ENCODE measurements at regions not wholly inside any gene's neighbourhood (a gene's known extent, or its start where the extent isn't known, plus 50 kb on each side); places are given as distances from the start of the nearest gene placed in this dataset.

- TF ChIP-seq RAD21 (IDR thresholded peaks at IDR 0.05; ENCODE audit: low read depth): no peak
Observed at GRCh38 chr18:52001106-52001505, 338.9 kb upstream of the DCC start (continued).

- Histone ChIP-seq H3K4me2 (ENCODE audit: low read length) (no peak overlapping the region), H4K20me1 (ENCODE audit: insufficient read depth) (no peaks in the 10 kb centered on the region), H2AFZ (ENCODE audit: low read depth, low read length, poor library complexity, severe bottlenecking) (no peak overlapping the region), H3K9ac (ENCODE audit: low read length) (no peak overlapping the region), H3K9me2 (ENCODE audit: insufficient read depth) (no peaks in the 10 kb centered on the region), H3K27me3 (ENCODE audit: insufficient read depth, low read length) (no peaks in the 10 kb centered on the region), H3K36me3 (ENCODE audit: control insufficient read depth in 1 of 2, insufficient read depth in 2 of 2, low read length in 2 of 2) (no peaks in the 10 kb centered on the region), H3K79me2 (ENCODE audit: insufficient read depth, low read length) (no peaks in the 10 kb centered on the region), H3K4me1 (ENCODE audit: control insufficient read depth in 1 of 2, insufficient read depth in 2 of 2, low read length in 2 of 2) (no peaks in the 10 kb centered on the region), H3K4me3 (replicated peaks in 1 of 2; ENCODE audit: low read depth in 1 of 2, low read length in 2 of 2) (no peak overlapping the region), H3K9me3 (ENCODE audit: control insufficient read depth in 1 of 2, insufficient read depth in 1 of 2, low read depth in 1 of 2, low read length in 2 of 2) (peaks cover 19 to 24% of the 10 kb centered on the region in 2 experiments; a peak in 3 of 4 replicates), H3K27ac (ENCODE audit: low read depth, low read length) (no peak overlapping the region)
- POLR2A ChIA-PET: no interaction called here
- ATAC-seq: no peak
- TF ChIP-seq ATF3 (IDR thresholded peaks at IDR 0.05): no peak
- no peak for TF ChIP-seq JUND (IDR thresholded peaks at IDR 0.05)
- TF ChIP-seq MAX (IDR thresholded peaks at IDR 0.05): no peak
- TF ChIP-seq CBX3 (IDR thresholded peaks at IDR 0.05; ENCODE audit: low read depth): no peak
- no peak for TF ChIP-seq CTCF (IDR thresholded peaks at IDR 0.05 in 2 of 3, conservative IDR thresholded peaks at IDR 0.05 in 1 of 3; ENCODE audit: borderline replicate concordance in 1 of 3, insufficient read depth in 1 of 3, low read depth in 2 of 3, low read length in 2 of 3)
- no peak for TF ChIP-seq SIN3A (IDR thresholded peaks at IDR 0.05; ENCODE audit: low read depth)
- no peak for TF ChIP-seq POLR2AphosphoS5 (IDR thresholded peaks at IDR 0.05; ENCODE audit: low read depth, low read length)
- no peak for TF ChIP-seq ZBTB33 (IDR thresholded peaks at IDR 0.05; ENCODE audit: extremely low read depth, insufficient replicate concordance, low read length)
- TF ChIP-seq ELF1 (IDR thresholded peaks at IDR 0.05; ENCODE audit: borderline replicate concordance, low read depth): no peak
- TF ChIP-seq EZH2phosphoT487 (IDR thresholded peaks at IDR 0.05; ENCODE audit: borderline replicate concordance): no peak
- TF ChIP-seq SRF (IDR thresholded peaks at IDR 0.05; ENCODE audit: low read depth): no peak
- no peak for TF ChIP-seq EGR1 (IDR thresholded peaks at IDR 0.05; ENCODE audit: low read depth)
- no peak for TF ChIP-seq TCF7L2 (IDR thresholded peaks at IDR 0.05; ENCODE audit: borderline replicate concordance, extremely low read depth, insufficient read depth, insufficient read length)
- TF ChIP-seq EZH2 (IDR thresholded peaks at IDR 0.05): no peak
- no peak for TF ChIP-seq POLR2A (IDR thresholded peaks at IDR 0.05; ENCODE audit: borderline replicate concordance, extremely low read depth, insufficient read depth, insufficient read length)
- TF ChIP-seq ZFX (IDR thresholded peaks at IDR 0.05): no peak
- TF ChIP-seq YY1 (IDR thresholded peaks at IDR 0.05; ENCODE audit: extremely low read depth, insufficient replicate concordance, low read depth, low read length): no peak
- CTCF ChIA-PET: no interaction called here
- no peak for DNase-seq (ENCODE audit: low read depth, low spot score)
- BruUV-seq (replicated peaks): no TSS peak
- intact Hi-C loops (cut with micrococcal nuclease): no loop called here
- RAD21 ChIA-PET (ENCODE audit: low non-redundant PET in 1 of 2, low total read pairs in 2 of 2, uncharacterized antibody in 2 of 2, unreplicated experiment in 2 of 2): no interaction called here
Observed at GRCh38 chr18:52002600-52002999, 337.4 kb upstream of the DCC start.

Data from HCT116 (cell line).